HG02642 (cell line): ENCODE measurements at regions not wholly inside any gene's neighbourhood (a gene's known extent, or its start where the extent isn't known, plus 50 kb on each side); places are given as distances from the start of the nearest gene placed in this dataset.
"Not testable (repeated sequence)": the region's sequence is repeated elsewhere in the genome, so short reads cannot be mapped to it uniquely, and the experiment has no call there.

Experiments
- ATAC-seq: cut with Tn5 transposase; IDR thresholded peaks from one replicate; pipeline ENCODE4 v1.9.1; 2021; ENCODE audit warnings: mild to moderate bottlenecking; ENCODE audit not compliant: unreplicated experiment, poor library complexity

- ATAC-seq = no peak
Measured at GRCh38 chr10:21368728-21369425, 156.6 kb downstream of the SKIDA1 start.

- ATAC-seq = peak; percentile 70
Measured at GRCh38 chr10:21368022-21368582, 157.4 kb downstream of the SKIDA1 start.

DNA sequence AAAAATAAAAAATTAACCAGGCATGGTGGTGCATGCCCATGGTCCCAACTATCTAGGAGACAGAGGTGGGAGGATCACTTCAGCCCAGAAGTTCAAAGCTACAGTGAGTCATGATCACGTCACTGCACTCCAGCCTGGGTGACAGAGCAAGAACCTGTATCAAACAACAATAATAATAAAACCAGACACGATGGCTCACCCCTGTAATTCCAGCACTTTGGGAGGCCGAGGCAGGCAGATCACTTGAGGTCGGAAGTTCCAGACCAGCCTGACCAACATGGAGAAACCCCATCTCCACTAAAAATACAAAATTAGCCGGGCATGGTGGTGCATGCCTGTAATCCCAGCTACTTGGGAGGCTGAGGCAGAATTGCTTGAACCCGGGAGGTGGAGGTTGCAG lies 159.4 kb downstream of the SKIDA1 start:
- ATAC-seq = not testable (repeated sequence)

DNA sequence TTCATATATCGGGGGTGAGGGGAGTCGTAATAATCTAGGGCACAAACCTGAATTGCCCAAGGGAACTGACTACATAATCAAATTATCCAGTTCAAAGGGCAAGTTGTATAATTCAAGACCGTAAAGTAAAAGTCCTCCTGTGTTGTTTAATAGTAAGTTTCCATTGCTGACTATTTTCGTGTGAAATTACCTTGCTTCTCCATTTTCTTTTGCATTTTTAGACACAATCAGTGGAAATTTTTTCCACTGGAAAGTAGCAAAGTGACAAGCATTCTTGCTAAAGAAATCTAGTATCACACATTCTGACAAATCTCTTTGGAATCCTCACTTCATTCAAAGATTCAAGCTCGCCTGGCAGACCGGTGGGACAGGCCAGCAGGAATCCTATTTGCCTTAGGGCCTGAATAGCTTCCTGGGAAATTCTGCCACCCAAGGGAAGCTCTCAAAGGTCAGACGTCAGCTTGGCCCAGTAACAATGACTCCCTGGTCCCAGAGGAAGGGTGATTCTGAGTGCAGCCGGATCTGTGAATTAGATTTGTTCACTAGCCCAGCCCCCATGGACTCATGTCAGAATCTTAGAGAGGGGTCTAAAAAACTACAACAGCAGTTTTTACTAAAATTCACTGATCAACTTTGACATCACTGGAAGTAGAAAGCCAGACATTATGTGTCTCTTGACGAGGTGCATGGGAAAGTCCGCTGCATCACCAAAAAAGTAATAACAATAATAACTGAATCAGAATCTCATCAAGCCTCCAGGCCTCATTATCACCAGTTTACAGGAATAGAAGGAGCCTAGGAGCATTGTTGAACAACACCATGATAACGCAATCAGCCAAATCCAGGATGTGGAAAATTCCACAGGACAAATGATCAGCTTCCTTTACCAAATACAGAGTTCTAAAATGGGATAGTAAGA lies 161.0 kb downstream of the SKIDA1 start:
- ATAC-seq = no peak

DNA sequence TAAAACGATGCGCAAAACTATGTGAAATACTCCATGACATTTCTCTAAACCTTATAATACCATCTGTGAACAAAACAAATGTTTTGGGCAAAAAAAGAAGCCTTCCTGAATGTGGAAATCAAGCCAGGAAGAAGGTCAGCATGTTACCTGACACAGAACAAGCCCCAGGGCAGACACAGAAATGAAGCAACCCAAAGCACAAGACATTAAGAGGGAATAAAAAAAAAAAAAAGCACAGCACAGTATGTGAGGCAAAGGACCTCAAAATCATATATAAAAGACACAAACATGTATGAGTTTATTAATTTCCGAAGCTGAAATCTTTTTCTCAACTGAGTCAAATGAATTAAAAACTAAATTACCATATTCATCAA lies 161.8 kb downstream of the SKIDA1 start:
- ATAC-seq = no peak

DNA sequence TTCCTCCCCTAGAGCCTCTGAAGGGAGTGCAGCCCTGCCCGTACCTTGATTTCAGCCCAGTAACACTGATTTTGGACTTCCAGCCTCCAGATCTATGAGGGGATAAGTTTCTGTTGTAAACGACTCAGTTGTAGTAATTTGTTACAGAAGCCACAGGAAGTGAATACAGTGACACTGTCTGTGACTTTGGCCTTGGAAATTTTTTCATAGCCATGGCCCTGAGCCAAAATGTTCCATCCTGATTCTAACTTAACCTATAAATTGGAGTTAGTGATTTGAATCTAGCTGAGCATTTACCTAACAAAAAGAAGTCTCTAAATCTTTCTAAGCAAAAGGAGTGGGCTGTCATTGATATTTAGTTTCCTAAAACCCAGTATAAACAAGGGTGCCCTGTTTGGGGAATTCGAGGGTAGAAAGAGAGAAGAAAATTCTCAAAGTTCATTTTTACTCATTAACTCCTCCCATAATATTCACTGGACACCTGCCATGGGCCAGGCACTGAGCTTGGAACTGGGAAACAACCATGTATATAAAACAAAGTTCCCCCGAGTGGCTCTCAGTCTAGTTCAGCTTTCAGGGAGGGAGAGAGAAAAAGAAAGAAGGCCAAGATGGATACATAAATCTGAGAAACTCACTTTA lies 162.3 kb downstream of the SKIDA1 start:
- ATAC-seq = no peak

DNA sequence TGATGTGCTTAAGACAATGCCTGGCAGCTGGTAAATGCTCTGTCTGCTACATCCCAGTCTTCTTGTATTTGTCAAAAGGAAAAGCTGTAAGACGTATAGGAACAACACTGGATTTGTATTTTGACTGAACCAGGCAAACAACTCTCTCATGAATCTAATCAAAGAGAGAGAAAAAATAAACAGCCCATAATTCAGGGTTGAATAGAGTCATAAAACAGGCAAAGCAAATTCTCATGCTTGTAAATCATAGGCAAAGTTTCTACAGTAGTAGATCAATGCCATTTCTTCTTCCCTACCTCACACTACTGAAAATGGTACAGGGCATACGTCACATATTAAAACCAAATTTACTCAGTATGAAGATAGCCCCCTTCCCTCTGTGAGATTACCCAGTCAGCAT lies 166.3 kb downstream of the SKIDA1 start:
- ATAC-seq = no peak

DNA sequence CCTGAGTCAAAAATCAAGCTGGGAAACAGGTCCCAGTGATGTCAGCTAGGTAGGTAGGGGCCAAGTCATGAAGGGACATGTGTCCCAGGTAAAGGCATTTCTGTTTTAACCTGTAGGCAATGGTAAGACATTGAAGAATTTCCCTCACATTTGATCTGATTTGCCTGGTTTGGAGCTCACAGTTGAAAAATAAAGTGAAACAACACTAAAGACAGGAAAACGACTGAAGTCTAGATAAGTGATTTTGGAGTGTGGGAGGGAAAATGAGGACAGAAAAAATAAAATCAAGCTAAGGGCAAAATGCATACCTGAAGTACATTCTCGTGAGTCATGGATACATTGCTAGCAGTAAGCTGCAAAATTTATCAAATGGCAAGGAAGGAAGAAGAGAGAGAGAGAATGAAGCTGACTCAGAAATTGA lies 169.9 kb downstream of the SKIDA1 start:
- ATAC-seq = no peak

GRCh38 chr10:21352886-21353285 lies 172.6 kb downstream of the SKIDA1 start:
- ATAC-seq = no peak

DNA sequence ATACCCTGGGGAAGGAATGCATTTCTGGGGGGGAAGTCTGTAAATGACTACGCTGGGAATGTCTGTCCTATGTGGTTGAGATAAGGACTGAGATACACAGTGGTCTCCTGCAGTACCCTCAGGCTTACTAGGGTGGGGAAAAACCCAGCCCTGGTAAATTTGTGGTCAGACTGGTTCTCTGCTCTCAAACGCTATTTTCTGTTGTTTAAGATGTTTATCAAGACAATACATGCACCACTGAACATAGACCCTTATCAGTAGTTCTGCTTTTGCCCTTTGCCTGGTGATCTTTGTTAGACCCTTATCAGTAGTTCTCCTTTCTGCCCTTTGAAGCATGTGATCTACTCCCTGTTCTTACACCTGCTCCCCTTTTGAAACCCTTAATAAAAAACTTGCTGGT lies 173.9 kb downstream of the SKIDA1 start:
- not testable (repeated sequence) for ATAC-seq

GRCh38 chr10:21349912-21350286 lies 175.6 kb downstream of the SKIDA1 start:
- ATAC-seq = no peak

DNA sequence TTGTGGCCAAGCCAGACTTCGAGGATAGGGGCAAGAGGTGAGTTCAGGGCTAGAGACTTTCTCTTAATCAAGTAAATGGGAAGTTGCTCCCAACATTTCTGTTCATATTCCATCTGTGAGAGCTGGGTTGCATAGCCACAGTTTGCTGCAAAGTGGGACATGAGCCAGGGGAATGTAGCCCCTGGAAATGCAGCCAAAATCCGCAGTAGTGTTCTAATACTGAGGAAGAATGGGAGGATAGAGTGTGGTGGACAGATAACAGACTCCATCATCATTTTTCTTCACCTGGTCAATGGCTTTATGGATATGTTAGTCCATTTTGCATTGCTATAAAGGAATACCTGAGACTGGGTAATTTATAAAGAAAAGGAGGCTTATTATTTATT lies 177.7 kb downstream of the SKIDA1 start:
- no peak for ATAC-seq

GRCh38 chr10:21347043-21347784 lies 178.3 kb downstream of the SKIDA1 start:
- no peak for ATAC-seq

- no peak for ATAC-seq
Measured at GRCh38 chr10:21343087-21343486, 182.4 kb downstream of the SKIDA1 start.

GRCh38 chr10:21342499-21342898 lies 183.0 kb downstream of the SKIDA1 start:
- not testable (repeated sequence) for ATAC-seq

GRCh38 chr10:21340331-21340730 lies 185.2 kb downstream of the SKIDA1 start:
- ATAC-seq = no peak

DNA sequence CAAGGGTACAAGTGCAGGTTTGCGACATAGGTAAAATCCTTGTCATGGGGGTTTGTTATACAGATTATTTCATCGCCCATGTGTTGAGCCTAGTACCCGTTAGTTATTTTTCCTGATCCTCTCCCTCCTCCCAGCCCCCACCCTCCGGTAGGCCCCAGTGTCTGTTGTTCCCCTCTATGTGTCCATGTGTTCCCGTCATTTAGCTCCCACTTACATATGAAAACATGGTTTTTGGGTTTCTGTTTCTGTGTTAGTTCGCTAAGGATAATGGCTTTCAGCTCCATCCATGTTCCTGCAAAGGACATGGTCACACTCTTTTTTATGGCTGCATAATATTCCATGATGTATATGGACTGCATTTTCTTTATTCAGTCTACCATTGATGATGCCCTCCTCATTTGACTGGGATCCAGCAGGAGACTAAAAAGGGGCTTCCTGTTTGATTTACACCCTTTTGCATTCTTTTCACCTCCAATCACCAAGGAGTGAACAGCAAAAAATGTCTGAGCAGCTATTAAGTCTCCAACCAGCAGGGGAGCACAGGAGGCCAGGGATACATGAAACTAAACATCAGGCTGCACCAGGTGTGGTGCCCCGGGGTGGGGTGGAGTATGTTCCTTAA lies 188.2 kb downstream of the SKIDA1 start:
- no peak for ATAC-seq

DNA sequence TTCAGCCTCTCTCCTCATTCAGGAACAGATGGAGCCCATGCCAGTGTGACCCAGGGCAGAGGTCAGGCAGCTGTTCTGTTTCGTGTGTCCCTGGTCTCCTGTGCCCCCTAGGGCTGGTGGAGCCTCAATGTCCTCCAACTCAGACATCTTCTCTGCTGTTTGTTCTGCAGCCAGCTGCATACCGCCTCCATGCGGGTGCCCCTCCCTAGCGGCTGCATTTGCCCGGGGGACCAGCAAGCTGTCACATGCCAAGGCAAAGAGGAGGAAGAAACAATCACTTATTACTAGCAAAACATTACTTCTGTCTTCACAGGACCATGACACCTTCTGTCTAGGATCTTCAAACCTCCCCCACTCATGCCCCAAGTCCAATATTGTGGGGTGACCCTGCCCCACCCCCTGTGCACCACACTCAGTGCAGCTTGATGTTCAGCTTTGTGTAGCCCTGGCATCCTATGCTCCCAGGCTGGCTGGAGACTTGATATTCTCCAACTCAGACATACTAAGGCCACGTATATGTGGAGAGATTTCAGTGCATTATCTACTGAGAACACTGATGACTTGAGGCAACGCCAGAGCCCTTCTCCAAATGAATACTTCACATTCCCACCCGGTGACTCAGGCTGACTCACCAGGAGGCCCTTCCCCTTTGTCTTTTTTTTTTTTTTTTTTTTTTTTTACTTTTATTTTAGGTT lies 188.9 kb downstream of the SKIDA1 start:
- ATAC-seq = no peak
